ENCODE measurements at regions not wholly inside any gene's neighbourhood (a gene's known extent, or its start where the extent isn't known, plus 50 kb on each side); places are given as distances from the start of the nearest gene placed in this dataset.

- no peaks in the 10 kb centered on the region for H3K27me3 ChIP-seq
- H3K9me3 ChIP-seq, result peaks cover 0 to 16% (median 0%) of the 10 kb centered on the region in 4 donors
- TF ChIP-seq CTCF (IDR thresholded peaks at IDR 0.05) (no peak), POLR2A (IDR thresholded peaks at IDR 0.05) (no peak)
- H3K36me3 ChIP-seq, result no peaks in the 10 kb centered on the region
- H3K4me3 ChIP-seq, result no peak overlapping the region
- H3K27ac ChIP-seq, result no peak overlapping the region
- no peak for DNase-seq
- H3K4me1 ChIP-seq, result no peaks in the 10 kb centered on the region
Measured at GRCh38 chr6:119922814-119923213, 573.3 kb upstream of the MAN1A1 start.

- Histone ChIP-seq H3K27ac (no peak overlapping the region), H3K27me3 (no peaks in the 10 kb centered on the region), H3K36me3 (no peaks in the 10 kb centered on the region), H3K4me3 (no peak overlapping the region), H3K4me1 (no peaks in the 10 kb centered on the region), H3K9me3 (peaks cover 0 to 16% (median 0%) of the 10 kb centered on the region in 4 donors)
- DNase-seq, result no peak
- TF ChIP-seq POLR2A (IDR thresholded peaks at IDR 0.05) (no peak), CTCF (IDR thresholded peaks at IDR 0.05) (no peak)
Measured at GRCh38 chr6:119921491-119922010, 572.0 kb upstream of the MAN1A1 start.

GRCh38 chr6:119917186-119917585, 567.6 kb upstream of the MAN1A1 start:
- DNase-seq, result no peak
- no peak for TF ChIP-seq CTCF (IDR thresholded peaks at IDR 0.05)
- TF ChIP-seq POLR2A (IDR thresholded peaks at IDR 0.05), result no peak
- no peaks in the 10 kb centered on the region for H3K27me3 ChIP-seq
- no peaks in the 10 kb centered on the region for H3K36me3 ChIP-seq
- no peak overlapping the region for H3K27ac ChIP-seq
- H3K4me3 ChIP-seq, result no peak overlapping the region
- no peaks in the 10 kb centered on the region for H3K4me1 ChIP-seq
- H3K9me3 ChIP-seq, result no peaks in the 10 kb centered on the region

GRCh38 chr6:119915971-119916370, 566.4 kb upstream of the MAN1A1 start:
- Histone ChIP-seq H3K4me1 (no peaks in the 10 kb centered on the region), H3K27ac (no peak overlapping the region), H3K9me3 (no peaks in the 10 kb centered on the region), H3K27me3 (no peaks in the 10 kb centered on the region), H3K36me3 (no peaks in the 10 kb centered on the region), H3K4me3 (no peak overlapping the region)
- no peak for TF ChIP-seq POLR2A (IDR thresholded peaks at IDR 0.05)
- no peak for TF ChIP-seq CTCF (IDR thresholded peaks at IDR 0.05)
- no peak for DNase-seq

GRCh38 chr6:119908157-119908556, 558.6 kb upstream of the MAN1A1 start:
- Histone ChIP-seq H3K27me3 (no peaks in the 10 kb centered on the region), H3K36me3 (no peaks in the 10 kb centered on the region), H3K4me1 (no peaks in the 10 kb centered on the region), H3K27ac (no peak overlapping the region), H3K4me3 (no peak overlapping the region), H3K9me3 (no peaks in the 10 kb centered on the region)
- TF ChIP-seq POLR2A (IDR thresholded peaks at IDR 0.05) (no peak), CTCF (IDR thresholded peaks at IDR 0.05) (no peak)
- no peak for DNase-seq

- TF ChIP-seq POLR2A (IDR thresholded peaks at IDR 0.05), result no peak
- no peak for TF ChIP-seq CTCF (IDR thresholded peaks at IDR 0.05)
- DNase-seq, result no peak
- Histone ChIP-seq H3K9me3 (no peaks in the 10 kb centered on the region), H3K27ac (no peak overlapping the region), H3K4me3 (no peak overlapping the region), H3K36me3 (no peaks in the 10 kb centered on the region), H3K27me3 (no peaks in the 10 kb centered on the region), H3K4me1 (no peaks in the 10 kb centered on the region)
Measured at GRCh38 chr6:119902681-119903080, 553.1 kb upstream of the MAN1A1 start.

All from Peyer's patch (tissue), 4 donors.